SIG-M5 treated with dmso at 0.1 percent for 504 hours (cell line): ENCODE measurements at regions not wholly inside any gene's neighbourhood (a gene's known extent, or its start where the extent isn't known, plus 50 kb on each side); places are given as distances from the start of the nearest gene placed in this dataset.
A peak's percentile ranks its signal among the peaks of the same experiment; 100 is the strongest.

ENCODE experiments used
- DNase-seq: peaks from one replicate; lab custom pipeline; 2025; ENCODE audit not compliant: unreplicated experiment; lab: John Stamatoyannopoulos, UW

- DNase-seq, result no peak
Measured at GRCh38 chr7:113715981-113716856, 202.6 kb downstream of the PPP1R3A start.

GRCh38 chr7:113715262-113715661, 203.5 kb downstream of the PPP1R3A start:
- no peak for DNase-seq

- DNase-seq, result peak; percentile 65
Measured at GRCh38 chr7:113710310-113711096, 208.3 kb downstream of the PPP1R3A start.

- DNase-seq, result no peak
Measured at GRCh38 chr7:113705439-113705838, 213.4 kb downstream of the PPP1R3A start.

- peak; percentile 33 for DNase-seq
Measured at GRCh38 chr7:113698556-113699220, 220.1 kb downstream of the PPP1R3A start.

GRCh38 chr7:113694149-113694548, 224.7 kb downstream of the PPP1R3A start:
- DNase-seq, result no peak

- DNase-seq, result no peak
Measured at GRCh38 chr7:113684165-113684564, 234.6 kb downstream of the PPP1R3A start.

- DNase-seq, result no peak
Measured at GRCh38 chr7:113677811-113678210, 241.0 kb downstream of the PPP1R3A start.

- peak; percentile 11 for DNase-seq
Measured at GRCh38 chr7:113664867-113665266, 253.9 kb downstream of the PPP1R3A start.

GRCh38 chr7:113659416-113659815, 259.4 kb downstream of the PPP1R3A start:
- DNase-seq, result no peak

- no peak for DNase-seq
Measured at GRCh38 chr7:113657603-113658002, 261.2 kb downstream of the PPP1R3A start.

- no peak for DNase-seq
Measured at GRCh38 chr7:113652501-113652900, 266.3 kb downstream of the PPP1R3A start.

- DNase-seq, result no peak
Measured at GRCh38 chr7:113649556-113649955, 269.3 kb downstream of the PPP1R3A start.

- DNase-seq, result no peak
Measured at GRCh38 chr7:113639221-113639620, 279.6 kb downstream of the PPP1R3A start.

- no peak for DNase-seq
Measured at GRCh38 chr7:113636727-113637421, 281.9 kb downstream of the PPP1R3A start.

GRCh38 chr7:113635492-113635891, 283.3 kb downstream of the PPP1R3A start:
- no peak for DNase-seq

- no peak for DNase-seq
Measured at GRCh38 chr7:113633073-113633472, 285.7 kb downstream of the PPP1R3A start.

- DNase-seq, result no peak
Measured at GRCh38 chr7:113628948-113629847, 289.6 kb downstream of the PPP1R3A start.

GRCh38 chr7:113625494-113626102, 293.2 kb downstream of the PPP1R3A start:
- no peak for DNase-seq
